H1 (cell line): ENCODE measurements at regions not wholly inside any gene's neighbourhood (a gene's known extent, or its start where the extent isn't known, plus 50 kb on each side); places are given as distances from the start of the nearest gene placed in this dataset.

Experiments
- CTCF ChIA-PET: fragments of 300-600 bp; sonication (Branson Sonifier 250); formaldehyde crosslinking; loops from one replicate; lab custom pipeline; 2021; ENCODE audit not compliant: partially characterized antibody; lab: Charles Lee
- POLR2A ChIA-PET: fragments of 300-600 bp; sonication (Branson Sonifier 250); formaldehyde crosslinking; loops from one replicate; lab custom pipeline; 2021; ENCODE audit warnings: inconsistent platforms; ENCODE audit not compliant: partially characterized antibody; lab: Charles Lee
- DNase-seq, 2 experiments: peaks; one replicate each; pipeline versions ENCODE4 v3.0.0 to v3.0.0-alpha.2; 2010 to 2022; ENCODE audit warnings: low spot score in 2 of 2, low read depth in 1 of 2, mixed read lengths in 1 of 2
- FAIRE-seq: peaks from 2 replicates; lab custom pipeline; 2011; peaks lifted over from hg19 to GRCh38; lab: Jason Lieb, UNC
- H2AFZ ChIP-seq: 2 replicates; pipeline ENCODE4 v1.8.1; 2012; ENCODE audit warnings: low read length, inconsistent platforms
- H2AK5ac ChIP-seq: 2 replicates; pipeline ENCODE4 v1.6.1; 2013; ENCODE audit warnings: low read depth, low read length
- H2BK120ac ChIP-seq: replicated peaks from 2 replicates; pipeline ENCODE3; 2013; ENCODE audit warnings: low read depth, low read length, inconsistent platforms
- H2BK12ac ChIP-seq: 2 replicates; pipeline ENCODE4 v1.6.1; 2013; ENCODE audit warnings: low read depth, low read length
- H2BK15ac ChIP-seq: 2 replicates; pipeline ENCODE4 v1.6.1; 2013; ENCODE audit warnings: low read length
- H2BK20ac ChIP-seq: 2 replicates; pipeline ENCODE4 v1.6.1; 2013; ENCODE audit warnings: low read length
- H2BK5ac ChIP-seq: 2 replicates; pipeline ENCODE4 v1.6.1; 2013; ENCODE audit warnings: low read depth, low read length
- H3K14ac ChIP-seq: 2 replicates; pipeline ENCODE4 v1.6.1; 2013; ENCODE audit warnings: inconsistent platforms; ENCODE audit not compliant: insufficient read length
- H3K18ac ChIP-seq: 2 replicates; pipeline ENCODE4 v1.6.1; 2013; ENCODE audit warnings: low read length; ENCODE audit errors: extremely low read depth
- H3K23ac ChIP-seq: 2 replicates; pipeline ENCODE4 v1.6.1; 2013; ENCODE audit warnings: inconsistent platforms; ENCODE audit not compliant: insufficient read length
- H3K23me2 ChIP-seq: 2 replicates; pipeline ENCODE4 v1.6.1; 2013; ENCODE audit warnings: low read depth, low read length
- H3K27ac ChIP-seq: 2 replicates; pipeline ENCODE4 v1.6.1; 2011; ENCODE audit warnings: low read depth, low read length, inconsistent platforms
- H3K27me3 ChIP-seq, 4 experiments: replicated peaks in 1 of 4; 1 replicate in 1 of 4; 2 replicates in 3 of 4; pipeline versions ENCODE4 v1.6.1 to v1.8.1; 2011 to 2013; ENCODE audit warnings: low read length in 3 of 4, mild to moderate bottlenecking in 3 of 4, inconsistent platforms in 2 of 4, mixed read lengths in 2 of 4, moderate library complexity in 1 of 4; ENCODE audit not compliant: control insufficient read depth in 3 of 4, insufficient read depth in 3 of 4; ENCODE audit errors: extremely low read depth in 1 of 4
- H3K36me3 ChIP-seq, 4 experiments: 2 replicates each; pipeline versions ENCODE4 v1.6.1 to v1.8.1; 2011 to 2013; ENCODE audit warnings: mild to moderate bottlenecking in 4 of 4, low read length in 3 of 4, moderate library complexity in 2 of 4, control low read depth in 1 of 4, inconsistent platforms in 1 of 4; ENCODE audit not compliant: insufficient read depth in 4 of 4, control insufficient read depth in 2 of 4
- H3K4ac ChIP-seq: replicated peaks from 2 replicates; pipeline ENCODE3; 2013; ENCODE audit warnings: low read length, low read depth, mixed read lengths, inconsistent platforms; ENCODE audit not compliant: insufficient read length
- H3K4me1 ChIP-seq, 4 experiments: replicated peaks in 1 of 4; 1 replicate in 1 of 4; 2 replicates in 3 of 4; pipeline versions ENCODE4 v1.6.1 to v1.8.1; 2011 to 2013; ENCODE audit warnings: low read length in 3 of 4, inconsistent platforms in 2 of 4, mixed read lengths in 1 of 4; ENCODE audit not compliant: insufficient read depth in 4 of 4, control insufficient read depth in 3 of 4
- H3K4me2 ChIP-seq, 2 experiments: 2 replicates each; pipeline versions ENCODE4 v1.6.1 to v1.8.1; 2011 to 2013; ENCODE audit warnings: low read depth in 2 of 2, low read length in 2 of 2, control low read depth in 1 of 2, inconsistent platforms in 1 of 2, mild to moderate bottlenecking in 1 of 2; ENCODE audit not compliant: insufficient read depth in 1 of 2
- H3K4me3 ChIP-seq, 4 experiments: fragments of 200-600, 300-600 bp in 1 of 4; sonication (generic), shearing (Covaris generic), sonication (Bioruptor Twin) in 1 of 4; 2 replicates each; pipeline versions ENCODE4 v1.5.1 to v1.8.1; 2011 to 2016; ENCODE audit warnings: low read length in 4 of 4, low read depth in 3 of 4, control low read depth in 2 of 4, inconsistent platforms in 2 of 4, mild to moderate bottlenecking in 2 of 4, mixed read lengths in 1 of 4, moderate library complexity in 1 of 4; ENCODE audit not compliant: insufficient read depth in 2 of 4; ENCODE audit errors: extremely low read depth in 1 of 4
- H3K56ac ChIP-seq: replicated peaks from 2 replicates; pipeline ENCODE3; 2013; ENCODE audit warnings: low read depth, mild to moderate bottlenecking, mixed read lengths, low read length, inconsistent platforms; ENCODE audit not compliant: insufficient read length
- H3K79me1 ChIP-seq: 2 replicates; pipeline ENCODE4 v1.6.1; 2013; ENCODE audit warnings: low read depth, low read length, control low read depth
- H3K79me2 ChIP-seq, 2 experiments: 2 replicates each; pipeline versions ENCODE4 v1.6.1 to v1.8.1; 2012 to 2013; ENCODE audit warnings: low read length in 2 of 2, mild to moderate bottlenecking in 2 of 2, inconsistent platforms in 1 of 2; ENCODE audit not compliant: insufficient read depth in 2 of 2, control insufficient read depth in 1 of 2
- H3K9ac ChIP-seq, 4 experiments: replicated peaks in 1 of 4; 1 replicate in 1 of 4; 2 replicates in 3 of 4; pipeline versions ENCODE4 v1.6.1 to v1.8.1; 2011 to 2013; ENCODE audit warnings: low read depth in 3 of 4, low read length in 3 of 4, control low read depth in 2 of 4, mild to moderate bottlenecking in 2 of 4, moderate library complexity in 2 of 4, inconsistent platforms in 1 of 4; ENCODE audit errors: extremely low read depth in 1 of 4
- H3K9me3 ChIP-seq, 2 experiments: 2 replicates each; pipeline versions ENCODE4 v1.6.1 to v1.8.1; 2012 to 2013; ENCODE audit warnings: mild to moderate bottlenecking in 2 of 2, moderate library complexity in 2 of 2, control low read depth in 1 of 2, inconsistent platforms in 1 of 2, low read depth in 1 of 2, low read length in 1 of 2, mixed read lengths in 1 of 2; ENCODE audit not compliant: insufficient read depth in 2 of 2
- H4K20me1 ChIP-seq, 2 experiments: replicated peaks in 1 of 2; 2 replicates each; pipeline versions ENCODE3 to v1.8.1; 2011 to 2013; ENCODE audit warnings: inconsistent platforms in 2 of 2, low read length in 2 of 2, mild to moderate bottlenecking in 1 of 2; ENCODE audit not compliant: insufficient read depth in 2 of 2, control insufficient read depth in 1 of 2
- H4K5ac ChIP-seq: 2 replicates; pipeline ENCODE4 v1.6.1; 2013; ENCODE audit warnings: low read length, low read depth, mixed read lengths, inconsistent platforms; ENCODE audit not compliant: insufficient read length
- H4K8ac ChIP-seq: 2 replicates; pipeline ENCODE4 v1.8.0; 2013; ENCODE audit warnings: mild to moderate bottlenecking, moderate library complexity, low read length, inconsistent platforms; ENCODE audit not compliant: insufficient read depth; ENCODE audit errors: extremely low read depth
- H4K91ac ChIP-seq: replicated peaks from 2 replicates; pipeline ENCODE3; 2013; ENCODE audit warnings: low read length, mixed read lengths, inconsistent platforms; ENCODE audit not compliant: insufficient read length
- RAD21 ChIP-seq, 2 experiments: IDR thresholded peaks in 1 of 2; conservative IDR thresholded peaks in 1 of 2; 2 replicates each; pipeline ENCODE4 v1.6.1; 2011; ENCODE audit warnings: low read depth in 2 of 2, low read length in 2 of 2, improper control_type of control experiment in 1 of 2, inconsistent platforms in 1 of 2, mild to moderate bottlenecking in 1 of 2, moderate library complexity in 1 of 2
- SIRT6 ChIP-seq: IDR thresholded peaks from one replicate; pipeline ENCODE4 v1.7.1; 2012; ENCODE audit warnings: low read length, inconsistent platforms
- WGBS, 2 experiments: shearing (Covaris generic) in 1 of 2; methylation state at CpG; one replicate each; pipeline versions ENCODE4 v1.1.6 to v1.1.7; 2013 to 2015; ENCODE audit warnings: low lambda C conversion rate in 2 of 2, mixed read lengths in 2 of 2, inconsistent platforms in 1 of 2, low coverage in 1 of 2, missing lambda C conversion rate in 1 of 2; ENCODE audit not compliant: insufficient replicate concordance in 2 of 2, insufficient coverage in 1 of 2, insufficient read length in 1 of 2; ENCODE audit errors: extremely low coverage in 1 of 2, missing lambda C conversion rate in 1 of 2; 5-methylcytosine and 5-hydroxymethylcytosine counted together
- TF ChIP-seq, protein P1 (sequence below), 3 experiments: IDR thresholded peaks; 1 replicate in 2 of 3; 2 replicates in 1 of 3; pipeline versions ENCODE4 v1.5.1 to v1.6.1; 2011; ENCODE audit warnings: low read length in 3 of 3, mild to moderate bottlenecking in 3 of 3, inconsistent platforms in 2 of 3, low read depth in 1 of 3, moderate library complexity in 1 of 3; ENCODE audit not compliant: insufficient read depth in 1 of 3; ENCODE audit errors: control extremely low read depth in 1 of 3

- H3K18ac ChIP-seq = no peak overlapping the region
- no peak overlapping the region for H3K4ac ChIP-seq
- no peak overlapping the region for H3K4me2 ChIP-seq
- H3K9ac ChIP-seq = no peak overlapping the region
- H3K14ac ChIP-seq = no peak overlapping the region
- no peak overlapping the region for H2BK20ac ChIP-seq
- no peak for DNase-seq
- H3K79me1 ChIP-seq = no peaks in the 10 kb centered on the region
- H4K5ac ChIP-seq = no peak overlapping the region
- POLR2A ChIA-PET = no interaction called here
- no peak overlapping the region for H2BK12ac ChIP-seq
- H3K23me2 ChIP-seq = no peaks in the 10 kb centered on the region
- H3K56ac ChIP-seq = no peak overlapping the region
- H3K4me1 ChIP-seq = peaks cover 1 to 8% (median 6%) of the 10 kb centered on the region in 4 experiments; a peak in 6 of 7 replicates
- H3K79me2 ChIP-seq = no peaks in the 10 kb centered on the region
- CTCF ChIA-PET = interaction anchor here (0.6 to 3.2 kb wide), 36 partner anchors 9 to 681 kb away, joined by 3 to 28 read pairs (median 3); no protein-coding TSS in a partner anchor
- no peak overlapping the region for H3K27ac ChIP-seq
- no peak overlapping the region for H4K91ac ChIP-seq
- no peaks in the 10 kb centered on the region for H4K20me1 ChIP-seq
- peaks cover 2 to 10% of the 10 kb centered on the region in 2 experiments; a peak in 3 of 4 replicates for H3K9me3 ChIP-seq
- H2BK5ac ChIP-seq = no peak overlapping the region
- WGBS, 2 experiments = 71% methylated on average over 7 of the region's 7 CpGs; no CpG with 5 or more reads in 1 of the 2 experiments
- no peak overlapping the region for H4K8ac ChIP-seq
- peak; percentile 93 for FAIRE-seq
- H2AK5ac ChIP-seq = no peak overlapping the region
- no peak overlapping the region for H3K4me3 ChIP-seq
- peak; percentile 40 to 41; a peak in 3 of 4 replicates for TF ChIP-seq RAD21 (IDR thresholded peaks at IDR 0.05 in 1 of 2, conservative IDR thresholded peaks at IDR 0.05 in 1 of 2; ENCODE audit: low read depth in 2 of 2, low read length in 2 of 2)
- TF ChIP-seq, protein P1, sequence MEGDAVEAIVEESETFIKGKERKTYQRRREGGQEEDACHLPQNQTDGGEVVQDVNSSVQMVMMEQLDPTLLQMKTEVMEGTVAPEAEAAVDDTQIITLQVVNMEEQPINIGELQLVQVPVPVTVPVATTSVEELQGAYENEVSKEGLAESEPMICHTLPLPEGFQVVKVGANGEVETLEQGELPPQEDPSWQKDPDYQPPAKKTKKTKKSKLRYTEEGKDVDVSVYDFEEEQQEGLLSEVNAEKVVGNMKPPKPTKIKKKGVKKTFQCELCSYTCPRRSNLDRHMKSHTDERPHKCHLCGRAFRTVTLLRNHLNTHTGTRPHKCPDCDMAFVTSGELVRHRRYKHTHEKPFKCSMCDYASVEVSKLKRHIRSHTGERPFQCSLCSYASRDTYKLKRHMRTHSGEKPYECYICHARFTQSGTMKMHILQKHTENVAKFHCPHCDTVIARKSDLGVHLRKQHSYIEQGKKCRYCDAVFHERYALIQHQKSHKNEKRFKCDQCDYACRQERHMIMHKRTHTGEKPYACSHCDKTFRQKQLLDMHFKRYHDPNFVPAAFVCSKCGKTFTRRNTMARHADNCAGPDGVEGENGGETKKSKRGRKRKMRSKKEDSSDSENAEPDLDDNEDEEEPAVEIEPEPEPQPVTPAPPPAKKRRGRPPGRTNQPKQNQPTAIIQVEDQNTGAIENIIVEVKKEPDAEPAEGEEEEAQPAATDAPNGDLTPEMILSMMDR (IDR thresholded peaks at IDR 0.05; ENCODE audit: control extremely low read depth in 1 of 3, insufficient read depth in 1 of 3, low read depth in 1 of 3, low read length in 3 of 3) = peak in 2 of 3 experiments; percentile 16 to 52; a peak in 2 of 4 replicates
- no peak for TF ChIP-seq SIRT6
- H2BK120ac ChIP-seq = no peak overlapping the region
- H3K36me3 ChIP-seq = no peaks in the 10 kb centered on the region; a peak in 1 of 8 replicates
- H2BK15ac ChIP-seq = no peak overlapping the region
- no peak overlapping the region for H2AFZ ChIP-seq
- H3K23ac ChIP-seq = no peak overlapping the region
- no peaks in the 10 kb centered on the region for H3K27me3 ChIP-seq
These were observed 196.9 kb upstream of the RHOBTB1 start for GRCh38 chr10:61140765-61141392.
